ENCODE measurements at regions not wholly inside any gene's neighbourhood (a gene's known extent, or its start where the extent isn't known, plus 50 kb on each side); places are given as distances from the start of the nearest gene placed in this dataset.

DNA sequence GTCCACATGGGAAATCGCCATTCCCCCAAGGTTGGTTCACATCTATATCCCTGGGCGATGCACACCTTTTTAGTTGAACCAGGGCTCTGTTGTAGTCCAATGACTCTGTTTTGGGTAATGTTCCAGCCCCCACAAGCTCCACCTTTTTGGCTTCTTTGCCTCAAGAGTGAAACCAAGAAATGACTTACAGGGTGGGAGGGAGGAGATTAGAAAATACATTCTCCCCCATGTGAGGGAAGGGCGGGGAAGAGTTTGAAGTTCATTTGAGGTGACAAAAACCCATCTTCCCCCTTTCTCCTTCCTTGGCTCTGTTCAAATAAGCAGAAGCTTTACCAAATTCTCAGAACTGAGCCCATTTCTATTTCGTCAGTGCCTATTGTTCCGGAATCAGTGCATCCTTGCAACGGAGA is 82.8 kb downstream of the GATA3 start:
- no peaks in the 10 kb centered on the region for H3K9me3 Mint-ChIP-seq (ENCODE audit: unreplicated experiment)
- H3K27me3 Mint-ChIP-seq (ENCODE audit: unreplicated experiment) = peaks cover 4% of the 10 kb centered on the region
- H3K4me3 Mint-ChIP-seq (ENCODE audit: unreplicated experiment) = no peak overlapping the region
- no peaks in the 10 kb centered on the region for H3K36me3 Mint-ChIP-seq (ENCODE audit: low read depth, unreplicated experiment)
- H3K27ac Mint-ChIP-seq (ENCODE audit: unreplicated experiment) = no peak overlapping the region
- no peak for DNase-seq (ENCODE audit: low spot score)
- no peaks in the 10 kb centered on the region for H3K4me1 Mint-ChIP-seq (ENCODE audit: unreplicated experiment)
- TF ChIP-seq, protein P1, sequence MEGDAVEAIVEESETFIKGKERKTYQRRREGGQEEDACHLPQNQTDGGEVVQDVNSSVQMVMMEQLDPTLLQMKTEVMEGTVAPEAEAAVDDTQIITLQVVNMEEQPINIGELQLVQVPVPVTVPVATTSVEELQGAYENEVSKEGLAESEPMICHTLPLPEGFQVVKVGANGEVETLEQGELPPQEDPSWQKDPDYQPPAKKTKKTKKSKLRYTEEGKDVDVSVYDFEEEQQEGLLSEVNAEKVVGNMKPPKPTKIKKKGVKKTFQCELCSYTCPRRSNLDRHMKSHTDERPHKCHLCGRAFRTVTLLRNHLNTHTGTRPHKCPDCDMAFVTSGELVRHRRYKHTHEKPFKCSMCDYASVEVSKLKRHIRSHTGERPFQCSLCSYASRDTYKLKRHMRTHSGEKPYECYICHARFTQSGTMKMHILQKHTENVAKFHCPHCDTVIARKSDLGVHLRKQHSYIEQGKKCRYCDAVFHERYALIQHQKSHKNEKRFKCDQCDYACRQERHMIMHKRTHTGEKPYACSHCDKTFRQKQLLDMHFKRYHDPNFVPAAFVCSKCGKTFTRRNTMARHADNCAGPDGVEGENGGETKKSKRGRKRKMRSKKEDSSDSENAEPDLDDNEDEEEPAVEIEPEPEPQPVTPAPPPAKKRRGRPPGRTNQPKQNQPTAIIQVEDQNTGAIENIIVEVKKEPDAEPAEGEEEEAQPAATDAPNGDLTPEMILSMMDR (IDR thresholded peaks at IDR 0.05; ENCODE audit: unreplicated experiment) = no peak

DNA sequence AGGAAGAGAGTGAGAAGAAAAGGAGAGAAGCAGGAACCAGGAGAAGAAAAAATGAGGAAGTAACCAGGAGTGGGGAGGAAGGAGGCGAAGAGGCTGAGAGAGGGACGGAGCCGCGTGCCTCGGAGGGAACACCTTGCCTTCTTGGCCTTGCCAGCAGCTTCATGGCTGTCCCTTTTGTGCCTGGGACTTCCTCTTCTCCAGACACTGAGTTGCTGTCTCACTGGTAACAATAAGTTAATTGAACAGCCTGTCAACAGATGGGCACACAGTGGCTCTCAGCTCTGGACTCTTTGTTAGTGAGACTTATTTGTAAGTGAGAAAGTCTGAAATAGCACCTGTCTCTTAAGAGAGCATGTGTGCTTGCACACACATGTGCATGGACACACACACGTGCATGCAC is 83.2 kb downstream of the GATA3 start:
- TF ChIP-seq, protein P1 (IDR thresholded peaks at IDR 0.05; ENCODE audit: unreplicated experiment) = no peak
- Mint-ChIP-seq H3K9me3 (ENCODE audit: unreplicated experiment) (no peaks in the 10 kb centered on the region), H3K4me1 (ENCODE audit: unreplicated experiment) (no peaks in the 10 kb centered on the region), H3K4me3 (ENCODE audit: unreplicated experiment) (no peak overlapping the region), H3K27ac (ENCODE audit: unreplicated experiment) (no peak overlapping the region), H3K36me3 (ENCODE audit: low read depth, unreplicated experiment) (no peaks in the 10 kb centered on the region), H3K27me3 (ENCODE audit: unreplicated experiment) (peaks cover 4% of the 10 kb centered on the region)
- DNase-seq (ENCODE audit: low spot score) = no peak

DNA sequence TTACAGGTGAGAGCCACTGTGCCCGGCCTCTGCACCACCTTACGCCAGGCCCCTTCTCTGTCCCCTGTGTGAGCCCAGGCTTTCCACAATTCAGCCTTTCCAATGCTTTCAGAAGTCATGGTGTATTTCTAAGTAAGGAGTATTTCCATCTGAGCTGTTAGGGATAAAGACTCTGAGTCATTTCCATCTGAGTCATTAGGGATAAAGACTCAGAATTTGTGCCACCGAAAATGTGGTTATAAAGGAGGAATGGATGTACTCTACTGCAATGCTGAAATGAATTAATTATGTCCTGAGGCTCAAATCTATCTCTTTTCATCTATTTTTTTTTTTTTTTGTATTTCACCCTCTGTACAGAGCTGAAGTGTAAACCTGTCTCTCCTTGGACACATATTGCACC is 84.0 kb downstream of the GATA3 start:
- TF ChIP-seq, protein P1 (IDR thresholded peaks at IDR 0.05; ENCODE audit: unreplicated experiment) = no peak
- Mint-ChIP-seq H3K4me1 (ENCODE audit: unreplicated experiment) (no peaks in the 10 kb centered on the region), H3K27me3 (ENCODE audit: unreplicated experiment) (peaks cover 4% of the 10 kb centered on the region), H3K4me3 (ENCODE audit: unreplicated experiment) (no peak overlapping the region), H3K9me3 (ENCODE audit: unreplicated experiment) (no peaks in the 10 kb centered on the region), H3K27ac (ENCODE audit: unreplicated experiment) (no peak overlapping the region), H3K36me3 (ENCODE audit: low read depth, unreplicated experiment) (no peaks in the 10 kb centered on the region)
- no peak for DNase-seq (ENCODE audit: low spot score)

DNA sequence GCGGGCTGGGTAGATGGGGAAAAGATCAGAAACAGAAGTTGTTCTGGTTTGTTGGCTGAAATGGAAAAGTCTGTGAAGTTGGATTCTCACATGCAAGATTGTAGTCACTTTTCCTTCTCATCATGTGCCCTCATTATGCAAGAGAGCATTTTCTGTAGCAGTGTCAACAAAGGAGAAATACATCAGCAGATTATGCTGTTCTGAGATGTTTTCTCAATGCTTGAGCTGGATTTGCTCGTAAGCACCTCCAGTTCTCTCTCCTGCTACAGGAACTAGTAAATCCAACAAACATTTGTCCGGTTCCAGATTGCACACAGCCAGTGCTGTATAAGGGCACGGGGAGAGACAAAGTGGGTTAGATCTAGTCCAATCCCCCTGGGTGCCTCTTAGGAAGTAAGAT is 90.0 kb downstream of the GATA3 start:
- TF ChIP-seq, protein P1 (IDR thresholded peaks at IDR 0.05; ENCODE audit: unreplicated experiment) = no peak
- H3K4me3 Mint-ChIP-seq (ENCODE audit: unreplicated experiment) = no peak overlapping the region
- DNase-seq (ENCODE audit: low spot score) = no peak
- H3K27ac Mint-ChIP-seq (ENCODE audit: unreplicated experiment) = no peak overlapping the region
- peaks cover 5% of the 10 kb centered on the region for H3K27me3 Mint-ChIP-seq (ENCODE audit: unreplicated experiment)
- no peaks in the 10 kb centered on the region for H3K36me3 Mint-ChIP-seq (ENCODE audit: low read depth, unreplicated experiment)
- H3K4me1 Mint-ChIP-seq (ENCODE audit: unreplicated experiment) = peaks cover 3% of the 10 kb centered on the region
- no peaks in the 10 kb centered on the region for H3K9me3 Mint-ChIP-seq (ENCODE audit: unreplicated experiment)

DNA sequence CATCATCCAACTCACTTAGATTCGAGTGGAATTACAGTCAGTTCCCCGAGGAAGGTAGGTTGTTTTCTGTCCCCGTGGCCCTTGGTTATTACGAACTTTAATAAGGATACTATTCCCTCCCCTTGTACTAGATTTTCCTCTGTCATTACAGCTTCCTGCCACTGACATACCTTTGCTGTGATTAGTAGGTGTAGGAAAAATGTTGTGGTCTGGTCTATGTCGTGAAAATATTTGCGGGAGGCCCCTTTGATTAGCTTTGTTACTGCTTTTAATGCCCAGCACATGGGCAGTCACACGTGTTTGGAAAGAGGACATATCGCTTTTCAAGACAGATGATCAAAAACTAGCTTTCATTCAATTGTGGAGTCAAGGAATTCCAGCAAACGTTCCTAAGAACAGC is 92.2 kb downstream of the GATA3 start:
- Mint-ChIP-seq H3K4me3 (ENCODE audit: unreplicated experiment) (no peak overlapping the region), H3K27ac (ENCODE audit: unreplicated experiment) (no peak overlapping the region), H3K4me1 (ENCODE audit: unreplicated experiment) (peaks cover 3% of the 10 kb centered on the region), H3K27me3 (ENCODE audit: unreplicated experiment) (peaks cover 2% of the 10 kb centered on the region), H3K9me3 (ENCODE audit: unreplicated experiment) (no peaks in the 10 kb centered on the region), H3K36me3 (ENCODE audit: low read depth, unreplicated experiment) (no peaks in the 10 kb centered on the region)
- TF ChIP-seq, protein P1 (IDR thresholded peaks at IDR 0.05; ENCODE audit: unreplicated experiment) = no peak
- no peak for DNase-seq (ENCODE audit: low spot score)
